Uterus (tissue), 2 donors: ENCODE measurements at regions not wholly inside any gene's neighbourhood (a gene's known extent, or its start where the extent isn't known, plus 50 kb on each side); places are given as distances from the start of the nearest gene placed in this dataset.

Experiments
- POLR2A ChIP-seq, 2 donors: fragments of 450-650 bp; IDR thresholded peaks; one replicate each; pipeline ENCODE4 v1.6.1; 2016; ENCODE audit warnings: antibody characterized with exemption in 2 of 2, mild to moderate bottlenecking in 1 of 2, moderate library complexity in 1 of 2
- TF ChIP-seq, protein P1 (sequence below), 4 experiments: fragments of 200-600 bp in 2 of 4; fragments of 450-650 bp in 2 of 4; sonication (generic) in 2 of 4; IDR thresholded peaks; one replicate each; pipeline ENCODE4 v1.5.1; 2016 to 2019; ENCODE audit warnings: antibody characterized with exemption in 4 of 4, mild to moderate bottlenecking in 2 of 4, moderate library complexity in 1 of 4

DNA sequence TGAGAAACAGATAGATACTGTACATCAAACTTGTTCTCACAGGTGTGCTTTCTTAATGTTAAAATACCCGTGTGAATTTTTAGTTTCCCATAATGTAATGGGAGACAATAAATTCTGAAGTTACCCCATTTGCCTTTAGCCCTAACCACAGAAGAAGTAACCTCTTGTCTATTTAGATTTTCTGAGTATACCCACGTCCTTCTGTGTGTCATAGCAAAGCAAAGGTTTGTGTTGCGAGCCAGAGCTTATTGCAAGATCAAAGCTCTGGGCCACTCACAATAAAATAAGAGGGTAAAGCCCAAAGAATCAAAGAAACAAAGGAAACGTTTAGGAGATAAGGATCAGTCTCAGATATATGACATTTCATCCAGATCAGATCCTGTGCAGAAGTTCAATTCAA lies 73.9 kb downstream of the BMP4 start:
- TF ChIP-seq, protein P1, sequence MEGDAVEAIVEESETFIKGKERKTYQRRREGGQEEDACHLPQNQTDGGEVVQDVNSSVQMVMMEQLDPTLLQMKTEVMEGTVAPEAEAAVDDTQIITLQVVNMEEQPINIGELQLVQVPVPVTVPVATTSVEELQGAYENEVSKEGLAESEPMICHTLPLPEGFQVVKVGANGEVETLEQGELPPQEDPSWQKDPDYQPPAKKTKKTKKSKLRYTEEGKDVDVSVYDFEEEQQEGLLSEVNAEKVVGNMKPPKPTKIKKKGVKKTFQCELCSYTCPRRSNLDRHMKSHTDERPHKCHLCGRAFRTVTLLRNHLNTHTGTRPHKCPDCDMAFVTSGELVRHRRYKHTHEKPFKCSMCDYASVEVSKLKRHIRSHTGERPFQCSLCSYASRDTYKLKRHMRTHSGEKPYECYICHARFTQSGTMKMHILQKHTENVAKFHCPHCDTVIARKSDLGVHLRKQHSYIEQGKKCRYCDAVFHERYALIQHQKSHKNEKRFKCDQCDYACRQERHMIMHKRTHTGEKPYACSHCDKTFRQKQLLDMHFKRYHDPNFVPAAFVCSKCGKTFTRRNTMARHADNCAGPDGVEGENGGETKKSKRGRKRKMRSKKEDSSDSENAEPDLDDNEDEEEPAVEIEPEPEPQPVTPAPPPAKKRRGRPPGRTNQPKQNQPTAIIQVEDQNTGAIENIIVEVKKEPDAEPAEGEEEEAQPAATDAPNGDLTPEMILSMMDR (IDR thresholded peaks at IDR 0.05), result no peak
- no peak for TF ChIP-seq POLR2A (IDR thresholded peaks at IDR 0.05)
